Ecto neural progenitor cell (in vitro differentiated cells): ENCODE measurements at regions not wholly inside any gene's neighbourhood (a gene's known extent, or its start where the extent isn't known, plus 50 kb on each side); places are given as distances from the start of the nearest gene placed in this dataset.

Source experiments
- DNase-seq: peaks from one replicate; pipeline ENCODE4 v3.0.0-alpha.2; 2018; ENCODE audit warnings: low spot score

- no peak for DNase-seq
Observed at GRCh38 chr5:165101709-165102108, 1596.3 kb downstream of the MAT2B start.

GRCh38 chr5:165104611-165105010, 1599.2 kb downstream of the MAT2B start:
- DNase-seq = no peak

GRCh38 chr5:165108809-165109208, 1603.4 kb downstream of the MAT2B start:
- DNase-seq = no peak

GRCh38 chr5:165119175-165119574, 1613.8 kb downstream of the MAT2B start:
- no peak for DNase-seq

GRCh38 chr5:165126598-165126997, 1621.2 kb downstream of the MAT2B start:
- no peak for DNase-seq

- no peak for DNase-seq
Observed at GRCh38 chr5:165127941-165128340, 1622.5 kb downstream of the MAT2B start.

- DNase-seq = no peak
Observed at GRCh38 chr5:165130656-165131055, 1625.2 kb downstream of the MAT2B start.

- DNase-seq = no peak
Observed at GRCh38 chr5:165134155-165134554, 1628.7 kb downstream of the MAT2B start.

GRCh38 chr5:165135565-165135964, 1630.1 kb downstream of the MAT2B start:
- no peak for DNase-seq

GRCh38 chr5:165137701-165138100, 1632.3 kb downstream of the MAT2B start:
- no peak for DNase-seq

- DNase-seq = no peak
Observed at GRCh38 chr5:165138236-165138635, 1632.8 kb downstream of the MAT2B start.

GRCh38 chr5:165139262-165139661, 1633.8 kb downstream of the MAT2B start:
- no peak for DNase-seq

GRCh38 chr5:165139721-165140120, 1634.3 kb downstream of the MAT2B start:
- DNase-seq = no peak

- no peak for DNase-seq
Observed at GRCh38 chr5:165143741-165144140, 1638.3 kb downstream of the MAT2B start.

- DNase-seq = no peak
Observed at GRCh38 chr5:165149431-165149830, 1644.0 kb downstream of the MAT2B start.

GRCh38 chr5:165152058-165152457, 1646.6 kb downstream of the MAT2B start:
- DNase-seq = no peak

- DNase-seq = no peak
Observed at GRCh38 chr5:165157219-165157618, 1651.8 kb downstream of the MAT2B start.

GRCh38 chr5:165161204-165161603, 1655.8 kb downstream of the MAT2B start:
- DNase-seq = no peak

- no peak for DNase-seq
Observed at GRCh38 chr5:165163861-165164260, 1658.4 kb downstream of the MAT2B start.

- no peak for DNase-seq
Observed at GRCh38 chr5:165173651-165174050, 1668.2 kb downstream of the MAT2B start.

GRCh38 chr5:165175041-165175440, 1669.6 kb downstream of the MAT2B start:
- no peak for DNase-seq

- no peak for DNase-seq
Observed at GRCh38 chr5:165184183-165184582, 1678.8 kb downstream of the MAT2B start.

GRCh38 chr5:165185716-165186115, 1680.3 kb downstream of the MAT2B start:
- no peak for DNase-seq

GRCh38 chr5:165187815-165188214, 1682.4 kb downstream of the MAT2B start:
- no peak for DNase-seq

GRCh38 chr5:165188556-165189175, 1683.2 kb downstream of the MAT2B start:
- no peak for DNase-seq
